Neural progenitor cell (in vitro differentiated cells): ENCODE measurements at regions not wholly inside any gene's neighbourhood (a gene's known extent, or its start where the extent isn't known, plus 50 kb on each side); places are given as distances from the start of the nearest gene placed in this dataset.

Source experiments
- DNase-seq: peaks from one replicate; pipeline ENCODE4 v3.0.0-alpha.2; 2016; ENCODE audit warnings: low spot score
- H2AFZ ChIP-seq: fragments of 200-600 bp; sonication (generic); replicated peaks from 2 replicates; pipeline ENCODE4 v1.6.1; 2016; ENCODE audit warnings: antibody characterized with exemption
- H3F3A ChIP-seq: fragments of 200-600 bp; sonication (generic); 2 replicates; pipeline ENCODE4 v1.6.1; 2016; ENCODE audit warnings: antibody characterized with exemption, low read depth
- H3K27ac ChIP-seq: fragments of 200-600 bp; sonication (generic); 2 replicates; pipeline ENCODE4 v1.5.1; 2016; ENCODE audit warnings: mild to moderate bottlenecking
- H3K27me3 ChIP-seq: fragments of 200-600 bp; sonication (generic); 2 replicates; pipeline ENCODE4 v1.6.1; 2016; ENCODE audit warnings: mild to moderate bottlenecking, moderate library complexity
- H3K36me3 ChIP-seq: fragments of 200-600 bp; sonication (generic); 2 replicates; pipeline ENCODE4 v1.5.1; 2016
- H3K4me1 ChIP-seq: fragments of 200-600 bp; sonication (generic); 2 replicates; pipeline ENCODE4 v1.6.1; 2016; ENCODE audit warnings: mixed run types
- H3K4me2 ChIP-seq: fragments of 200-600 bp; sonication (generic); 2 replicates; pipeline ENCODE4 v1.6.1; 2016
- H3K4me3 ChIP-seq: fragments of 200-600 bp; sonication (generic); 2 replicates; pipeline ENCODE4 v1.5.1; 2016
- H3K79me2 ChIP-seq: fragments of 200-600 bp; sonication (generic); 2 replicates; pipeline ENCODE4 v1.6.1; 2016; ENCODE audit warnings: low read depth
- H3K9ac ChIP-seq: fragments of 200-600 bp; sonication (generic); 2 replicates; pipeline ENCODE4 v1.6.1; 2016
- H3K9me3 ChIP-seq: fragments of 200-600 bp; sonication (generic); 2 replicates; pipeline ENCODE4 v1.5.1; 2016; ENCODE audit warnings: low read depth
- H4K20me1 ChIP-seq: fragments of 200-600 bp; sonication (generic); 2 replicates; pipeline ENCODE4 v1.6.1; 2016; ENCODE audit warnings: low read depth
- H3K27ac Mint-ChIP-seq: 3 replicates; pipeline ENCODE4 v1.8.0; 2021; ENCODE audit warnings: mixed read lengths
- H3K27me3 Mint-ChIP-seq: 2 replicates; pipeline ENCODE4 v1.8.0; 2022; ENCODE audit warnings: low read depth, mild to moderate bottlenecking, inconsistent platforms, moderate library complexity, mixed read lengths; ENCODE audit not compliant: insufficient read depth
- H3K36me3 Mint-ChIP-seq: 3 replicates; pipeline ENCODE4 v1.8.0; 2021; ENCODE audit warnings: mixed read lengths
- H3K4me1 Mint-ChIP-seq: 3 replicates; pipeline ENCODE4 v1.8.0; 2021; ENCODE audit warnings: mixed read lengths
- H3K4me3 Mint-ChIP-seq: 3 replicates; pipeline ENCODE4 v1.8.0; 2021; ENCODE audit warnings: mild to moderate bottlenecking, moderate library complexity, mixed read lengths
- H3K9me3 Mint-ChIP-seq: 3 replicates; pipeline ENCODE4 v1.8.0; 2020; ENCODE audit warnings: mixed read lengths
- CTCF ChIP-seq: fragments of 200-600 bp; sonication (generic); IDR thresholded peaks from 2 replicates; pipeline ENCODE4 v1.5.1; 2017; ENCODE audit warnings: antibody characterized with exemption, mild to moderate bottlenecking
- EZH2 ChIP-seq: fragments of 200-600 bp; sonication (generic); IDR thresholded peaks from 2 replicates; pipeline ENCODE4 v1.6.1; 2017; ENCODE audit warnings: antibody characterized with exemption, mild to moderate bottlenecking, moderate library complexity
- EZH2phosphoT487 ChIP-seq: fragments of 200-600 bp; sonication (generic); IDR thresholded peaks from 2 replicates; pipeline ENCODE4 v1.6.1; 2017; ENCODE audit warnings: antibody characterized with exemption

GRCh38 chr5:53257806-53258373 lies 148.3 kb upstream of the MOCS2 start:
- Mint-ChIP-seq H3K36me3 (no peaks in the 10 kb centered on the region), H3K27me3 (no peaks in the 10 kb centered on the region), H3K27ac (no peak overlapping the region), H3K9me3 (no peaks in the 10 kb centered on the region), H3K4me1 (no peaks in the 10 kb centered on the region), H3K4me3 (no peak overlapping the region)
- H3K4me2 ChIP-seq = no peak overlapping the region
- no peak overlapping the region for H3K9ac ChIP-seq
- no peaks in the 10 kb centered on the region for H3K79me2 ChIP-seq
- H4K20me1 ChIP-seq = no peaks in the 10 kb centered on the region
- no peaks in the 10 kb centered on the region for H3F3A ChIP-seq
- no peaks in the 10 kb centered on the region for H3K27me3 ChIP-seq
- no peak overlapping the region for H2AFZ ChIP-seq
- H3K4me3 ChIP-seq = no peak overlapping the region
- no peaks in the 10 kb centered on the region for H3K9me3 ChIP-seq
- TF ChIP-seq EZH2phosphoT487 (no peak), EZH2 (no peak), CTCF (no peak)
- H3K4me1 ChIP-seq = no peaks in the 10 kb centered on the region
- H3K36me3 ChIP-seq = no peaks in the 10 kb centered on the region
- H3K27ac ChIP-seq = no peak overlapping the region
- no peak for DNase-seq

GRCh38 chr5:53259176-53259575 lies 149.6 kb upstream of the MOCS2 start:
- H3K27me3 Mint-ChIP-seq = no peaks in the 10 kb centered on the region
- Histone ChIP-seq H3F3A (no peaks in the 10 kb centered on the region), H3K4me3 (no peak overlapping the region), H3K36me3 (no peaks in the 10 kb centered on the region), H3K27me3 (no peaks in the 10 kb centered on the region), H3K4me2 (no peak overlapping the region), H2AFZ (no peak overlapping the region), H3K4me1 (no peaks in the 10 kb centered on the region), H3K9me3 (no peaks in the 10 kb centered on the region), H3K79me2 (no peaks in the 10 kb centered on the region), H4K20me1 (no peaks in the 10 kb centered on the region), H3K27ac (no peak overlapping the region), H3K9ac (no peak overlapping the region)
- H3K4me1 Mint-ChIP-seq = no peaks in the 10 kb centered on the region
- DNase-seq = no peak
- no peak for TF ChIP-seq EZH2phosphoT487
- no peak for TF ChIP-seq CTCF
- TF ChIP-seq EZH2 = no peak
- no peak overlapping the region for H3K27ac Mint-ChIP-seq
- no peaks in the 10 kb centered on the region for H3K36me3 Mint-ChIP-seq
- H3K4me3 Mint-ChIP-seq = no peak overlapping the region
- no peaks in the 10 kb centered on the region for H3K9me3 Mint-ChIP-seq

- DNase-seq = no peak
- Histone ChIP-seq H3K36me3 (no peaks in the 10 kb centered on the region), H3K4me2 (no peak overlapping the region), H3K4me3 (no peak overlapping the region), H3K9me3 (no peaks in the 10 kb centered on the region), H3K4me1 (no peaks in the 10 kb centered on the region), H2AFZ (no peak overlapping the region), H3K79me2 (no peaks in the 10 kb centered on the region), H4K20me1 (no peaks in the 10 kb centered on the region), H3F3A (no peaks in the 10 kb centered on the region), H3K9ac (no peak overlapping the region), H3K27ac (no peak overlapping the region), H3K27me3 (no peaks in the 10 kb centered on the region)
- Mint-ChIP-seq H3K4me1 (no peaks in the 10 kb centered on the region), H3K27ac (no peak overlapping the region), H3K4me3 (no peak overlapping the region), H3K9me3 (no peaks in the 10 kb centered on the region), H3K27me3 (no peaks in the 10 kb centered on the region), H3K36me3 (no peaks in the 10 kb centered on the region)
- no peak for TF ChIP-seq CTCF
- no peak for TF ChIP-seq EZH2
- no peak for TF ChIP-seq EZH2phosphoT487
These were observed 150.9 kb upstream of the MOCS2 start for GRCh38 chr5:53260446-53260845.
